NCI-H2171 treated with DMSO at 0.1 percent for 48 hours (cell line): ENCODE measurements at regions not wholly inside any gene's neighbourhood (a gene's known extent, or its start where the extent isn't known, plus 50 kb on each side); places are given as distances from the start of the nearest gene placed in this dataset.
"Not testable (repeated sequence)": the region's sequence is repeated elsewhere in the genome, so short reads cannot be mapped to it uniquely, and the experiment has no call there.

Experiments
- DNase-seq: peaks from one replicate; lab custom pipeline; 2025; lab: John Stamatoyannopoulos, UW

GRCh38 chr7:153010416-153010815 is 250.9 kb downstream of the ACTR3B start:
- DNase-seq, result no peak

- DNase-seq, result no peak
These were observed 252.7 kb downstream of the ACTR3B start for GRCh38 chr7:153012203-153012602.

- DNase-seq, result no peak
These were observed 257.7 kb downstream of the ACTR3B start for GRCh38 chr7:153017223-153017622.

GRCh38 chr7:153021542-153021941 is 262.0 kb downstream of the ACTR3B start:
- DNase-seq, result no peak

GRCh38 chr7:153022475-153023193 is 263.1 kb downstream of the ACTR3B start:
- no peak for DNase-seq

GRCh38 chr7:153023194-153023592 is 263.6 kb downstream of the ACTR3B start:
- no peak for DNase-seq

- no peak for DNase-seq
These were observed 267.7 kb downstream of the ACTR3B start for GRCh38 chr7:153027210-153027609.

GRCh38 chr7:153027904-153028303 is 268.4 kb downstream of the ACTR3B start:
- DNase-seq, result no peak

- DNase-seq, result no peak
These were observed 271.4 kb downstream of the ACTR3B start for GRCh38 chr7:153030976-153031375.

GRCh38 chr7:153034791-153035190 is 275.2 kb downstream of the ACTR3B start:
- DNase-seq, result no peak

GRCh38 chr7:153036396-153037063 is 277.0 kb downstream of the ACTR3B start:
- no peak for DNase-seq

GRCh38 chr7:153043440-153043839 is 283.9 kb downstream of the ACTR3B start:
- DNase-seq, result no peak

- DNase-seq, result no peak
These were observed 285.4 kb downstream of the ACTR3B start for GRCh38 chr7:153044981-153045380.

GRCh38 chr7:153047079-153047959 is 287.8 kb downstream of the ACTR3B start:
- DNase-seq, result no peak

GRCh38 chr7:153052206-153052605 is 292.7 kb downstream of the ACTR3B start:
- DNase-seq, result no peak

GRCh38 chr7:153061910-153062528 is 302.5 kb downstream of the ACTR3B start:
- DNase-seq, result no peak

- no peak for DNase-seq
These were observed 305.5 kb downstream of the ACTR3B start for GRCh38 chr7:153065051-153065450.

- DNase-seq, result no peak
These were observed 307.2 kb downstream of the ACTR3B start for GRCh38 chr7:153066711-153067110.

- no peak for DNase-seq
These were observed 310.6 kb downstream of the ACTR3B start for GRCh38 chr7:153070141-153070540.

GRCh38 chr7:153072806-153073205 is 313.3 kb downstream of the ACTR3B start:
- DNase-seq, result no peak

GRCh38 chr7:153076289-153076688 is 316.7 kb downstream of the ACTR3B start:
- DNase-seq, result not testable (repeated sequence)

GRCh38 chr7:153081496-153081895 is 321.9 kb downstream of the ACTR3B start:
- no peak for DNase-seq
